ENCODE measurements at regions not wholly inside any gene's neighbourhood (a gene's known extent, or its start where the extent isn't known, plus 50 kb on each side); places are given as distances from the start of the nearest gene placed in this dataset.

GRCh38 chr18:45119876-45120275 is 439.2 kb downstream of the SETBP1 start:
- CTCF ChIA-PET = no interaction called here
- H3K9me3 ChIP-seq (ENCODE audit: control insufficient read depth, insufficient read depth, low read depth, low read length) = no peaks in the 10 kb centered on the region
- POLR2A ChIA-PET = no interaction called here
- no peaks in the 10 kb centered on the region for H3K4me1 ChIP-seq (ENCODE audit: control insufficient read depth, insufficient read depth, low read length)
- no peak overlapping the region for H3K27ac ChIP-seq (ENCODE audit: extremely low read depth, low read depth, low read length)
- H3K4me3 ChIP-seq (ENCODE audit: low read depth, low read length) = no peak overlapping the region
- no peaks in the 10 kb centered on the region for H3K36me3 ChIP-seq (ENCODE audit: control insufficient read depth in 2 of 2, insufficient read depth in 1 of 2, low read length in 2 of 2)
- TF ChIP-seq, protein P1, sequence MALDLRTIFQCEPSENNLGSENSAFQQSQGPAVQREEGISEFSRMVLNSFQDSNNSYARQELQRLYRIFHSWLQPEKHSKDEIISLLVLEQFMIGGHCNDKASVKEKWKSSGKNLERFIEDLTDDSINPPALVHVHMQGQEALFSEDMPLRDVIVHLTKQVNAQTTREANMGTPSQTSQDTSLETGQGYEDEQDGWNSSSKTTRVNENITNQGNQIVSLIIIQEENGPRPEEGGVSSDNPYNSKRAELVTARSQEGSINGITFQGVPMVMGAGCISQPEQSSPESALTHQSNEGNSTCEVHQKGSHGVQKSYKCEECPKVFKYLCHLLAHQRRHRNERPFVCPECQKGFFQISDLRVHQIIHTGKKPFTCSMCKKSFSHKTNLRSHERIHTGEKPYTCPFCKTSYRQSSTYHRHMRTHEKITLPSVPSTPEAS (tag by site-specific recombination; IDR thresholded peaks at IDR 0.05) = no peak
- no peak for TF ChIP-seq ZNF580 (tag by site-specific recombination; IDR thresholded peaks at IDR 0.05)
- TF ChIP-seq ZNF623 (tag by site-specific recombination; IDR thresholded peaks at IDR 0.05) = no peak

GRCh38 chr18:45121146-45121545 is 440.5 kb downstream of the SETBP1 start:
- Histone ChIP-seq H3K9me3 (ENCODE audit: control insufficient read depth, insufficient read depth, low read depth, low read length) (no peaks in the 10 kb centered on the region), H3K4me3 (ENCODE audit: low read depth, low read length) (no peak overlapping the region), H3K4me1 (ENCODE audit: control insufficient read depth, insufficient read depth, low read length) (no peaks in the 10 kb centered on the region), H3K36me3 (ENCODE audit: control insufficient read depth in 2 of 2, insufficient read depth in 1 of 2, low read length in 2 of 2) (no peaks in the 10 kb centered on the region), H3K27ac (ENCODE audit: extremely low read depth, low read depth, low read length) (no peak overlapping the region)
- POLR2A ChIA-PET = no interaction called here
- TF ChIP-seq, protein P2, sequence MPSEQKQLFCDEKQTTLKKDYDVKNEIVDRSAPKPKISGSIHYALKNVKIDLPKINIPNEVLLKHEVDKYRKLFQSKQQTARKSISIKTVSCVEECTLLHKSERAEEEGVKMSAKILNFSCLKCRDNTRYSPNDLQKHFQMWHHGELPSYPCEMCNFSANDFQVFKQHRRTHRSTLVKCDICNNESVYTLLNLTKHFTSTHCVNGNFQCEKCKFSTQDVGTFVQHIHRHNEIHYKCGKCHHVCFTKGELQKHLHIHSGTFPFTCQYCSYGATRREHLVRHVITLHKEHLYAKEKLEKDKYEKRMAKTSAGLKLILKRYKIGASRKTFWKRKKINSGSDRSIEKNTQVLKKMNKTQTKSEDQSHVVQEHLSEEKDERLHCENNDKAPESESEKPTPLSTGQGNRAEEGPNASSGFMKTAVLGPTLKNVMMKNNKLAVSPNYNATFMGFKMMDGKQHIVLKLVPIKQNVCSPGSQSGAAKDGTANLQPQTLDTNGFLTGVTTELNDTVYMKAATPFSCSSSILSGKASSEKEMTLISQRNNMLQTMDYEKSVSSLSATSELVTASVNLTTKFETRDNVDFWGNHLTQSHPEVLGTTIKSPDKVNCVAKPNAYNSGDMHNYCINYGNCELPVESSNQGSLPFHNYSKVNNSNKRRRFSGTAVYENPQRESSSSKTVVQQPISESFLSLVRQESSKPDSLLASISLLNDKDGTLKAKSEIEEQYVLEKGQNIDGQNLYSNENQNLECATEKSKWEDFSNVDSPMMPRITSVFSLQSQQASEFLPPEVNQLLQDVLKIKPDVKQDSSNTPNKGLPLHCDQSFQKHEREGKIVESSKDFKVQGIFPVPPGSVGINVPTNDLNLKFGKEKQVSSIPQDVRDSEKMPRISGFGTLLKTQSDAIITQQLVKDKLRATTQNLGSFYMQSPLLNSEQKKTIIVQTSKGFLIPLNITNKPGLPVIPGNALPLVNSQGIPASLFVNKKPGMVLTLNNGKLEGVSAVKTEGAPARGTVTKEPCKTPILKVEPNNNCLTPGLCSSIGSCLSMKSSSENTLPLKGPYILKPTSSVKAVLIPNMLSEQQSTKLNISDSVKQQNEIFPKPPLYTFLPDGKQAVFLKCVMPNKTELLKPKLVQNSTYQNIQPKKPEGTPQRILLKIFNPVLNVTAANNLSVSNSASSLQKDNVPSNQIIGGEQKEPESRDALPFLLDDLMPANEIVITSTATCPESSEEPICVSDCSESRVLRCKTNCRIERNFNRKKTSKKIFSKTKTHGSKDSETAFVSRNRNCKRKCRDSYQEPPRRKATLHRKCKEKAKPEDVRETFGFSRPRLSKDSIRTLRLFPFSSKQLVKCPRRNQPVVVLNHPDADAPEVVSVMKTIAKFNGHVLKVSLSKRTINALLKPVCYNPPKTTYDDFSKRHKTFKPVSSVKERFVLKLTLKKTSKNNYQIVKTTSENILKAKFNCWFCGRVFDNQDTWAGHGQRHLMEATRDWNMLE (tag by site-specific recombination; conservative IDR thresholded peaks at IDR 0.05; ENCODE audit: low read depth) = no peak
- TF ChIP-seq ZNF596 (tag by site-specific recombination; IDR thresholded peaks at IDR 0.05) (no peak), ZNF529 (tag by site-specific recombination; IDR thresholded peaks at IDR 0.05; ENCODE audit: insufficient replicate concordance) (no peak), ZNF654 (tag by site-specific recombination; IDR thresholded peaks at IDR 0.05; ENCODE audit: low read depth) (no peak), PRDM6 (tag by site-specific recombination; IDR thresholded peaks at IDR 0.05) (no peak), ZBTB8A (tag by site-specific recombination; IDR thresholded peaks at IDR 0.05) (no peak), ZNF391 (tag by site-specific recombination; IDR thresholded peaks at IDR 0.05; ENCODE audit: borderline replicate concordance, low read depth) (no peak), ZNF24 (tag by site-specific recombination; IDR thresholded peaks at IDR 0.05) (no peak), ZNF623 (tag by site-specific recombination; IDR thresholded peaks at IDR 0.05) (no peak)
- CTCF ChIA-PET = no interaction called here

GRCh38 chr18:45122506-45122905 is 441.8 kb downstream of the SETBP1 start:
- no peaks in the 10 kb centered on the region for H3K36me3 ChIP-seq (ENCODE audit: control insufficient read depth in 2 of 2, insufficient read depth in 1 of 2, low read length in 2 of 2)
- POLR2A ChIA-PET = no interaction called here
- H3K4me3 ChIP-seq (ENCODE audit: low read depth, low read length) = no peak overlapping the region
- CTCF ChIA-PET = interaction anchor here (0.5 to 2.2 kb wide), 4 partner anchors 13 to 1644 kb away, joined by 3 to 8 read pairs (median 3); no protein-coding TSS in a partner anchor
- TF ChIP-seq, protein P3, sequence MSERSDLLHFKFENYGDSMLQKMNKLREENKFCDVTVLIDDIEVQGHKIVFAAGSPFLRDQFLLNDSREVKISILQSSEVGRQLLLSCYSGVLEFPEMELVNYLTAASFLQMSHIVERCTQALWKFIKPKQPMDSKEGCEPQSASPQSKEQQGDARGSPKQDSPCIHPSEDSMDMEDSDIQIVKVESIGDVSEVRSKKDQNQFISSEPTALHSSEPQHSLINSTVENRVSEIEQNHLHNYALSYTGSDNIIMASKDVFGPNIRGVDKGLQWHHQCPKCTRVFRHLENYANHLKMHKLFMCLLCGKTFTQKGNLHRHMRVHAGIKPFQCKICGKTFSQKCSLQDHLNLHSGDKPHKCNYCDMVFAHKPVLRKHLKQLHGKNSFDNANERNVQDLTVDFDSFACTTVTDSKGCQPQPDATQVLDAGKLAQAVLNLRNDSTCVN (tag by site-specific recombination; optimal IDR thresholded peaks at IDR 0.05) = no peak
- no peak for TF ChIP-seq KLF1 (tag by site-specific recombination; IDR thresholded peaks at IDR 0.05)
- TF ChIP-seq, protein P4, sequence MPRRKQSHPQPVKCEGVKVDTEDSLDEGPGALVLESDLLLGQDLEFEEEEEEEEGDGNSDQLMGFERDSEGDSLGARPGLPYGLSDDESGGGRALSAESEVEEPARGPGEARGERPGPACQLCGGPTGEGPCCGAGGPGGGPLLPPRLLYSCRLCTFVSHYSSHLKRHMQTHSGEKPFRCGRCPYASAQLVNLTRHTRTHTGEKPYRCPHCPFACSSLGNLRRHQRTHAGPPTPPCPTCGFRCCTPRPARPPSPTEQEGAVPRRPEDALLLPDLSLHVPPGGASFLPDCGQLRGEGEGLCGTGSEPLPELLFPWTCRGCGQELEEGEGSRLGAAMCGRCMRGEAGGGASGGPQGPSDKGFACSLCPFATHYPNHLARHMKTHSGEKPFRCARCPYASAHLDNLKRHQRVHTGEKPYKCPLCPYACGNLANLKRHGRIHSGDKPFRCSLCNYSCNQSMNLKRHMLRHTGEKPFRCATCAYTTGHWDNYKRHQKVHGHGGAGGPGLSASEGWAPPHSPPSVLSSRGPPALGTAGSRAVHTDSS (tag by site-specific recombination; IDR thresholded peaks at IDR 0.05) = no peak
- TF ChIP-seq KLF16 (tag by site-specific recombination; IDR thresholded peaks at IDR 0.05) = no peak
- H3K9me3 ChIP-seq (ENCODE audit: control insufficient read depth, insufficient read depth, low read depth, low read length) = no peaks in the 10 kb centered on the region
- no peaks in the 10 kb centered on the region for H3K4me1 ChIP-seq (ENCODE audit: control insufficient read depth, insufficient read depth, low read length)
- no peak overlapping the region for H3K27ac ChIP-seq (ENCODE audit: extremely low read depth, low read depth, low read length)

All from HEK293 (cell line).